AG08396 (cell line): ENCODE measurements at regions not wholly inside any gene's neighbourhood (a gene's known extent, or its start where the extent isn't known, plus 50 kb on each side); places are given as distances from the start of the nearest gene placed in this dataset.
A peak's percentile ranks its signal among the peaks of the same experiment; 100 is the strongest.

ENCODE experiments used
- DNase-seq: peaks from one replicate; pipeline ENCODE4 v3.0.0; 2012; ENCODE audit warnings: low spot score, mixed read lengths

- DNase-seq: peak; percentile 53
Measured at GRCh38 chr6:4008324-4009047, 70.5 kb downstream of the FAM217A start.

DNA sequence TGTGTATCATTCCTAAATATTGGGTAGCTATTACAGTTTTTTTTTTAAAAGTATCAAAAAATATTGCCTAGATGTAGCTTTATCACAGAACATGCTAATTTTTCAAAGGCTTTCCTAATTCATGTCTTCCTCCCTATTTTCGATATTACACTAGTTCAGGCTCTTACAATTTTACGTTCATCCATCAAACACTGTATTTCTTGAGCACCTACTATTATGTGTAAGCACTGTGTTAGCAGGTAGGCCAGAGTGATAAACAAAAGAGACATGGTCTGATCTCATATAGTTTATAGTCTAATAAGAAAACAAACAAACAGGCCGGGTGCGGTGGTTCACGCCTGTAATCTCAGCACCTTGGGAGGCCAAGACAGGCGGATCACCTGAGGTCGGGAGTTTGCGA is 69.5 kb downstream of the FAM217A start:
- no peak for DNase-seq

DNA sequence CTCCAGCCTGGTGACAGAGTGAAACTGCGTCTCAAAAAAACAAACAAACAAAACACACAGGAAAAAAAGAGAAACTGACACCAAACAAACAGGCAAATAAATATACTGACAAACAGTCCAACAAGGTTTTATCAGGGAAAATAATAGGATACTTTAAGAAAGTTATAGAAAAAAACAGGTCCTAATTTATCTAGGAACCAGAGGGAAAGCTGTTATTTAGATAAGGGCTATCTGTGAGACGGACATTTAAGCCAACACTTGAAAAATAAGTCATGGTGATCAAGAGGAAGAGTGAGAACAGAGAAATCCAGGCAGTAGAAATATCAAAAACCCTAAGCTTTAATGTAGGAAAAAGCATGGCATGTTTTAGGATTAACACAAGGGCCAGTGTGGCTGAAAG is 68.9 kb downstream of the FAM217A start:
- no peak for DNase-seq

DNA sequence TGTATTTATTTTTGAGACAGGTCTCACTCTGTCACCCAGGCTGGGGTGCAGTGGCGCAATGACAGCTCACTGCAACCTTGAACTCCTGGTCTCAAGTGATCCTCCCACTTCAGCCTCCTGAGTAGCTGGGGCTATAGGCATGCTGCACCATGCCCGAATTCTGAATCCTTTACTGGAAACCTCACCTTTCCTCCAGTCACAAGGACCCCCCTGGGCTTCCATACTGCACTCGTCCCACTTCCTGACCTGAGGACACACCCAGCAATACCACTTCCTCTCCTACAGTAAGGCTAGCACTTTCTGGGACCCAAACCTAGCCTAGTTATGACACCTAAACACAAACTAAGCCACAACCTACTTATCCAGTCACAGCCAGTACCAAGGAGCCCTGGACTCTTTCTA is 68.2 kb downstream of the FAM217A start:
- no peak for DNase-seq

GRCh38 chr6:4012826-4013225 is 66.1 kb downstream of the FAM217A start:
- no peak for DNase-seq

- no peak for DNase-seq
Measured at GRCh38 chr6:4017058-4017739, 61.7 kb downstream of the FAM217A start.

DNA sequence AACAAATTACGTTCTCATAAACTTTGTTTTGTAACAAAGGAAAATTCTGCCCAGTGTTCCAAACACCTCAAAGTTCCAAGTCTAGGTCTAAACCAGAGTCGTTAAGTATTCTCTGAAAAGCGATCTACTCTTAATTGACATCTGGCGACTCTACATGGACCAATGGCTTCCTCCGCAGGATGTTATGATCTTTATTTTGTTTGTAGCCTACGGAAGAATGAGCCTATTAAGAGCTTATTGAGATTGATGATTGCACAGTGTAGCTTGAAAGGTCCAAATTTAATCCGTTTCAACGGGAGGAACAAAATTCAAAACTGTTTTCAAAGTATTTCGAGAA is 61.1 kb downstream of the FAM217A start:
- no peak for DNase-seq

- peak; percentile 92 for DNase-seq
Measured at GRCh38 chr6:4018171-4018923, 60.6 kb downstream of the FAM217A start.
